SK-N-SH (cell line): ENCODE measurements at regions not wholly inside any gene's neighbourhood (a gene's known extent, or its start where the extent isn't known, plus 50 kb on each side); places are given as distances from the start of the nearest gene placed in this dataset.

Experiments
- CTCF ChIA-PET: fragments of 300-600, 350-600 bp; formaldehyde crosslinking; extraction: SDS; loops from one replicate; lab custom pipeline; 2021; lab: Yijun Ruan, JAX
- POLR2A ChIA-PET: fragments of 350-600 bp; sonication (Branson Sonifier 250); formaldehyde crosslinking; extraction: SDS; loops from one replicate; lab custom pipeline; 2020; ENCODE audit warnings: antibody characterized with exemption, inconsistent platforms; lab: Yijun Ruan, JAX
- DNase-seq: peaks from one replicate; pipeline ENCODE4 v3.0.0; 2012
- H2AFZ ChIP-seq: fragments of 200-600 bp; sonication (generic); 2 replicates; pipeline ENCODE4 v1.8.1; 2016; ENCODE audit warnings: antibody characterized with exemption, mild to moderate bottlenecking, low read depth
- H3F3A ChIP-seq: fragments of 200-600 bp; sonication (generic); replicated peaks from 2 replicates; pipeline ENCODE3; 2016; ENCODE audit warnings: antibody characterized with exemption, mild to moderate bottlenecking; ENCODE audit not compliant: insufficient read depth
- H3K27ac ChIP-seq, 2 experiments: fragments of 200-500 bp in 1 of 2; fragments of 200-600 bp in 1 of 2; sonication (Bioruptor generic) in 1 of 2; sonication (generic), shearing (Covaris generic) in 1 of 2; 2 replicates each; pipeline versions ENCODE4 v1.5.1 to v1.6.1; 2014 to 2016; ENCODE audit warnings: low read depth in 2 of 2, inconsistent platforms in 1 of 2, low read length in 1 of 2, mild to moderate bottlenecking in 1 of 2, mixed read lengths in 1 of 2
- H3K27me3 ChIP-seq: fragments of 200-600 bp; sonication (generic), shearing (Covaris generic); 2 replicates; pipeline ENCODE4 v1.6.1; 2016; ENCODE audit warnings: mixed run types; ENCODE audit not compliant: insufficient read depth
- H3K36me3 ChIP-seq, 2 experiments: fragments of 200-500 bp in 1 of 2; fragments of 200-600 bp in 1 of 2; sonication (Bioruptor generic) in 1 of 2; sonication (generic) in 1 of 2; replicated peaks in 1 of 2; 2 replicates each; pipeline versions ENCODE3 to v1.5.1; 2014 to 2016; ENCODE audit warnings: low read length in 1 of 2, mild to moderate bottlenecking in 1 of 2; ENCODE audit not compliant: insufficient read depth in 2 of 2, control insufficient read depth in 1 of 2
- H3K4me1 ChIP-seq, 2 experiments: fragments of 200-500 bp in 1 of 2; fragments of 200-600 bp in 1 of 2; sonication (Bioruptor generic) in 1 of 2; sonication (generic), shearing (Covaris generic) in 1 of 2; 2 replicates each; pipeline versions ENCODE4 v1.5.1 to v1.6.1; 2014 to 2016; ENCODE audit warnings: low read depth in 1 of 2, low read length in 1 of 2, mixed run types in 1 of 2; ENCODE audit not compliant: insufficient read depth in 2 of 2, control insufficient read depth in 1 of 2
- H3K4me2 ChIP-seq: fragments of 200-600 bp; sonication (generic), shearing (Covaris generic); 2 replicates; pipeline ENCODE4 v1.6.1; 2017; ENCODE audit warnings: mixed run types
- H3K4me3 ChIP-seq, 2 experiments: fragments of 200-500 bp in 1 of 2; fragments of 200-600 bp in 1 of 2; sonication (Bioruptor generic) in 1 of 2; sonication (generic), shearing (Covaris generic) in 1 of 2; 2 replicates each; pipeline versions ENCODE4 v1.5.1 to v1.8.1; 2014 to 2016; ENCODE audit warnings: low read depth in 2 of 2, inconsistent platforms in 1 of 2, low read length in 1 of 2, mild to moderate bottlenecking in 1 of 2, mixed read lengths in 1 of 2, moderate library complexity in 1 of 2
- H3K79me2 ChIP-seq: fragments of 200-600 bp; sonication (generic); 2 replicates; pipeline ENCODE4 v1.8.1; 2017; ENCODE audit warnings: mild to moderate bottlenecking; ENCODE audit not compliant: insufficient read depth
- H3K9ac ChIP-seq: fragments of 200-600 bp; sonication (generic); 2 replicates; pipeline ENCODE4 v1.6.1; 2017; ENCODE audit warnings: mixed run types
- H3K9me2 ChIP-seq: fragments of 200-600 bp; sonication (generic); 2 replicates; pipeline ENCODE4 v1.6.1; 2017; ENCODE audit warnings: mixed run types
- H3K9me3 ChIP-seq: fragments of 200-600 bp; sonication (generic); 2 replicates; pipeline ENCODE4 v1.6.1; 2017; ENCODE audit warnings: mixed run types, mild to moderate bottlenecking, moderate library complexity
- H4K20me1 ChIP-seq: fragments of 200-600 bp; sonication (generic); 2 replicates; pipeline ENCODE4 v1.6.1; 2017; ENCODE audit warnings: mild to moderate bottlenecking, mixed run types; ENCODE audit not compliant: insufficient read depth
- CHD2 ChIP-seq: fragments of 150-350 bp; IDR thresholded peaks from 2 replicates; pipeline ENCODE4 v1.6.1; 2018; ENCODE audit warnings: low read length; ENCODE audit not compliant: partially characterized antibody
- EZH2phosphoT487 ChIP-seq: fragments of 200-600 bp; sonication (generic); IDR thresholded peaks from 2 replicates; pipeline ENCODE4 v1.6.1; 2017; ENCODE audit warnings: low read depth, mixed run types, mild to moderate bottlenecking, antibody characterized with exemption, moderate library complexity, borderline replicate concordance
- FOSL2 ChIP-seq: IDR thresholded peaks from 2 replicates; pipeline ENCODE4 v1.4.0; 2012; ENCODE audit warnings: low read depth, mild to moderate bottlenecking, moderate library complexity, borderline replicate concordance
- FOXJ3 ChIP-seq: sonication (generic); formaldehyde crosslinking; IDR thresholded peaks from 2 replicates; pipeline ENCODE4 v1.5.1; 2020; ENCODE audit warnings: mild to moderate bottlenecking, missing genetic modification reagents
- JUND ChIP-seq: IDR thresholded peaks from 2 replicates; pipeline ENCODE4 v1.4.0; 2012
- NFIC ChIP-seq: IDR thresholded peaks from 2 replicates; pipeline ENCODE4 v1.4.0; 2012; ENCODE audit warnings: borderline replicate concordance
- RAD21 ChIP-seq: IDR thresholded peaks from 2 replicates; pipeline ENCODE4 v1.6.1; 2012; ENCODE audit warnings: mild to moderate bottlenecking, low read length
- WGBS: methylation state at CpG from one replicate; pipeline ENCODE4 v1.1.6; 2017; ENCODE audit warnings: low lambda C conversion rate; 5-methylcytosine and 5-hydroxymethylcytosine counted together
- TF ChIP-seq, protein P1 (sequence below): fragments of 150-350 bp; IDR thresholded peaks from 2 replicates; pipeline ENCODE4 v1.6.1; 2016; ENCODE audit warnings: mild to moderate bottlenecking, low read depth, low read length
- TF ChIP-seq, protein P2 (sequence below): IDR thresholded peaks from 2 replicates; pipeline ENCODE4 v1.6.1; 2012; ENCODE audit warnings: mild to moderate bottlenecking, low read depth, low read length, moderate library complexity
- TF ChIP-seq, protein P3 (sequence below): IDR thresholded peaks from 2 replicates; pipeline ENCODE4 v1.4.0; 2012; ENCODE audit warnings: low read depth, borderline replicate concordance
- TF ChIP-seq, protein P4 (sequence below): fragments of 200-600 bp; sonication (generic); IDR thresholded peaks from 2 replicates; pipeline ENCODE4 v1.6.1; 2017; ENCODE audit warnings: antibody characterized with exemption, mild to moderate bottlenecking, moderate library complexity
- TF ChIP-seq, protein P5 (sequence below): IDR thresholded peaks from 2 replicates; pipeline ENCODE4 v1.4.0; 2012; ENCODE audit warnings: low read depth, borderline replicate concordance

DNA sequence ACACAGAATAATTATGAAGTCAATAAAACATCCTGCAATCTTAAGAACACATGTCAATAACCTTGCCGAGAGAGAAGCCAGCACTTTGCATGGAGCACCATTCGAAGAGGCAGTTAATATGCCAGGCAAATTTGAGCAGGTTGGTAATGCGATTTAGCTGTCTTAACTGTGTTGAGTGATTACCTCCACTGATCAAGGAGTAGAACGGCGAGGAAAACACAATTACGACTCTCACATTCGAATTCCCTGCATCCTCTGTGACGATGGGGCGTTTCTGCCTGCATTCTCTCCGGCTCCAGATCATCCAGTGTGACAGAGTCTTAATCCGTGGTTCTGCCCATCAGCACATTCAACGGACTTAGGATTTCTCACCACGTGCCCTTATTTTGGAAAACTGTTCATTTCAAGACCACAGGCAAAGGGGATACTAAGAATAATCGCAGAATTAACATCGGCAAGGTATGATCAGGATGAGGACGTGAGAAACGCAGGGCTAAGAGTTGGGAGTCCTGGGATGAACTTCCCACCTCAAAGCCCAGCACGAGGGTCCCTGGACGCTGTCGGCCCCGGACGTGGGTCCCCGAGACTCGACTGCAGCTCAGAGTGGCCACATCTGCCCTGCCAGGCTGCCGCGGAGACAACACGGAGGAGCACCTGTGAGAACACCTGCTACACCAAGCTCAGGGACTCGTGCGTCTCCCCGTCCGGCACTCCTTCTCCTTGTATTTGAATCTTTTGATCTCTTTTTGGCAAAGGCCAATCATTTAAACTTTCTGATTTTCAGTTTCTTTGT lies 499.2 kb upstream of the SALL3 start:
- Histone ChIP-seq H2AFZ (no peak overlapping the region), H3K9me3 (no peaks in the 10 kb centered on the region), H3F3A (no peaks in the 10 kb centered on the region), H3K9ac (no peak overlapping the region), H3K4me1 (no peaks in the 10 kb centered on the region), H3K4me2 (no peak overlapping the region), H3K27me3 (peaks cover 5% of the 10 kb centered on the region; the same call in 1 of the 2 replicates), H4K20me1 (no peaks in the 10 kb centered on the region), H3K4me3 (no peak overlapping the region), H3K79me2 (no peaks in the 10 kb centered on the region), H3K27ac (no peak overlapping the region), H3K36me3 (no peaks in the 10 kb centered on the region), H3K9me2 (no peaks in the 10 kb centered on the region)
- WGBS = 12% methylated on average over 27 of the region's 31 CpGs
- DNase-seq = no peak
- TF ChIP-seq RAD21 (no peak), EZH2phosphoT487 (no peak), FOXJ3 (CRISPR knock-in tag) (no peak), NFIC (no peak), FOSL2 (no peak), CHD2 (no peak), JUND (no peak)
- TF ChIP-seq, protein P1, sequence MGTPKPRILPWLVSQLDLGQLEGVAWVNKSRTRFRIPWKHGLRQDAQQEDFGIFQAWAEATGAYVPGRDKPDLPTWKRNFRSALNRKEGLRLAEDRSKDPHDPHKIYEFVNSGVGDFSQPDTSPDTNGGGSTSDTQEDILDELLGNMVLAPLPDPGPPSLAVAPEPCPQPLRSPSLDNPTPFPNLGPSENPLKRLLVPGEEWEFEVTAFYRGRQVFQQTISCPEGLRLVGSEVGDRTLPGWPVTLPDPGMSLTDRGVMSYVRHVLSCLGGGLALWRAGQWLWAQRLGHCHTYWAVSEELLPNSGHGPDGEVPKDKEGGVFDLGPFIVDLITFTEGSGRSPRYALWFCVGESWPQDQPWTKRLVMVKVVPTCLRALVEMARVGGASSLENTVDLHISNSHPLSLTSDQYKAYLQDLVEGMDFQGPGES = no peak
- TF ChIP-seq, protein P2, sequence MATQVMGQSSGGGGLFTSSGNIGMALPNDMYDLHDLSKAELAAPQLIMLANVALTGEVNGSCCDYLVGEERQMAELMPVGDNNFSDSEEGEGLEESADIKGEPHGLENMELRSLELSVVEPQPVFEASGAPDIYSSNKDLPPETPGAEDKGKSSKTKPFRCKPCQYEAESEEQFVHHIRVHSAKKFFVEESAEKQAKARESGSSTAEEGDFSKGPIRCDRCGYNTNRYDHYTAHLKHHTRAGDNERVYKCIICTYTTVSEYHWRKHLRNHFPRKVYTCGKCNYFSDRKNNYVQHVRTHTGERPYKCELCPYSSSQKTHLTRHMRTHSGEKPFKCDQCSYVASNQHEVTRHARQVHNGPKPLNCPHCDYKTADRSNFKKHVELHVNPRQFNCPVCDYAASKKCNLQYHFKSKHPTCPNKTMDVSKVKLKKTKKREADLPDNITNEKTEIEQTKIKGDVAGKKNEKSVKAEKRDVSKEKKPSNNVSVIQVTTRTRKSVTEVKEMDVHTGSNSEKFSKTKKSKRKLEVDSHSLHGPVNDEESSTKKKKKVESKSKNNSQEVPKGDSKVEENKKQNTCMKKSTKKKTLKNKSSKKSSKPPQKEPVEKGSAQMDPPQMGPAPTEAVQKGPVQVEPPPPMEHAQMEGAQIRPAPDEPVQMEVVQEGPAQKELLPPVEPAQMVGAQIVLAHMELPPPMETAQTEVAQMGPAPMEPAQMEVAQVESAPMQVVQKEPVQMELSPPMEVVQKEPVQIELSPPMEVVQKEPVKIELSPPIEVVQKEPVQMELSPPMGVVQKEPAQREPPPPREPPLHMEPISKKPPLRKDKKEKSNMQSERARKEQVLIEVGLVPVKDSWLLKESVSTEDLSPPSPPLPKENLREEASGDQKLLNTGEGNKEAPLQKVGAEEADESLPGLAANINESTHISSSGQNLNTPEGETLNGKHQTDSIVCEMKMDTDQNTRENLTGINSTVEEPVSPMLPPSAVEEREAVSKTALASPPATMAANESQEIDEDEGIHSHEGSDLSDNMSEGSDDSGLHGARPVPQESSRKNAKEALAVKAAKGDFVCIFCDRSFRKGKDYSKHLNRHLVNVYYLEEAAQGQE = no peak
- TF ChIP-seq, protein P3, sequence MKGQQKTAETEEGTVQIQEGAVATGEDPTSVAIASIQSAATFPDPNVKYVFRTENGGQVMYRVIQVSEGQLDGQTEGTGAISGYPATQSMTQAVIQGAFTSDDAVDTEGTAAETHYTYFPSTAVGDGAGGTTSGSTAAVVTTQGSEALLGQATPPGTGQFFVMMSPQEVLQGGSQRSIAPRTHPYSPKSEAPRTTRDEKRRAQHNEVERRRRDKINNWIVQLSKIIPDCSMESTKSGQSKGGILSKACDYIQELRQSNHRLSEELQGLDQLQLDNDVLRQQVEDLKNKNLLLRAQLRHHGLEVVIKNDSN = no peak
- TF ChIP-seq, protein P4, sequence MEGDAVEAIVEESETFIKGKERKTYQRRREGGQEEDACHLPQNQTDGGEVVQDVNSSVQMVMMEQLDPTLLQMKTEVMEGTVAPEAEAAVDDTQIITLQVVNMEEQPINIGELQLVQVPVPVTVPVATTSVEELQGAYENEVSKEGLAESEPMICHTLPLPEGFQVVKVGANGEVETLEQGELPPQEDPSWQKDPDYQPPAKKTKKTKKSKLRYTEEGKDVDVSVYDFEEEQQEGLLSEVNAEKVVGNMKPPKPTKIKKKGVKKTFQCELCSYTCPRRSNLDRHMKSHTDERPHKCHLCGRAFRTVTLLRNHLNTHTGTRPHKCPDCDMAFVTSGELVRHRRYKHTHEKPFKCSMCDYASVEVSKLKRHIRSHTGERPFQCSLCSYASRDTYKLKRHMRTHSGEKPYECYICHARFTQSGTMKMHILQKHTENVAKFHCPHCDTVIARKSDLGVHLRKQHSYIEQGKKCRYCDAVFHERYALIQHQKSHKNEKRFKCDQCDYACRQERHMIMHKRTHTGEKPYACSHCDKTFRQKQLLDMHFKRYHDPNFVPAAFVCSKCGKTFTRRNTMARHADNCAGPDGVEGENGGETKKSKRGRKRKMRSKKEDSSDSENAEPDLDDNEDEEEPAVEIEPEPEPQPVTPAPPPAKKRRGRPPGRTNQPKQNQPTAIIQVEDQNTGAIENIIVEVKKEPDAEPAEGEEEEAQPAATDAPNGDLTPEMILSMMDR = no peak
- TF ChIP-seq, protein P5, sequence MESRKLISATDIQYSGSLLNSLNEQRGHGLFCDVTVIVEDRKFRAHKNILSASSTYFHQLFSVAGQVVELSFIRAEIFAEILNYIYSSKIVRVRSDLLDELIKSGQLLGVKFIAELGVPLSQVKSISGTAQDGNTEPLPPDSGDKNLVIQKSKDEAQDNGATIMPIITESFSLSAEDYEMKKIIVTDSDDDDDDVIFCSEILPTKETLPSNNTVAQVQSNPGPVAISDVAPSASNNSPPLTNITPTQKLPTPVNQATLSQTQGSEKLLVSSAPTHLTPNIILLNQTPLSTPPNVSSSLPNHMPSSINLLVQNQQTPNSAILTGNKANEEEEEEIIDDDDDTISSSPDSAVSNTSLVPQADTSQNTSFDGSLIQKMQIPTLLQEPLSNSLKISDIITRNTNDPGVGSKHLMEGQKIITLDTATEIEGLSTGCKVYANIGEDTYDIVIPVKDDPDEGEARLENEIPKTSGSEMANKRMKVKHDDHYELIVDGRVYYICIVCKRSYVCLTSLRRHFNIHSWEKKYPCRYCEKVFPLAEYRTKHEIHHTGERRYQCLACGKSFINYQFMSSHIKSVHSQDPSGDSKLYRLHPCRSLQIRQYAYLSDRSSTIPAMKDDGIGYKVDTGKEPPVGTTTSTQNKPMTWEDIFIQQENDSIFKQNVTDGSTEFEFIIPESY = no peak
- POLR2A ChIA-PET = no interaction called here
- CTCF ChIA-PET = no interaction called here
